ENCODE measurements at regions not wholly inside any gene's neighbourhood (a gene's known extent, or its start where the extent isn't known, plus 50 kb on each side); places are given as distances from the start of the nearest gene placed in this dataset.

GRCh38 chr9:16282216-16282615, 588.3 kb downstream of the BNC2 start:
- no peak for DNase-seq (ENCODE audit: low read depth)
- no peak for TF ChIP-seq CTCF (IDR thresholded peaks at IDR 0.05; ENCODE audit: control insufficient read depth, extremely low read depth, insufficient read depth)
- no peak overlapping the region for H3K4me3 ChIP-seq (ENCODE audit: low read depth, low read length)

GRCh38 chr9:16282718-16283117, 587.8 kb downstream of the BNC2 start:
- no peak for TF ChIP-seq CTCF (IDR thresholded peaks at IDR 0.05; ENCODE audit: control insufficient read depth, extremely low read depth, insufficient read depth)
- H3K4me3 ChIP-seq (ENCODE audit: low read depth, low read length): no peak overlapping the region
- no peak for DNase-seq (ENCODE audit: low read depth)

GRCh38 chr9:16286160-16286559, 584.3 kb downstream of the BNC2 start:
- no peak overlapping the region for H3K4me3 ChIP-seq (ENCODE audit: low read depth, low read length)
- DNase-seq (ENCODE audit: low read depth): no peak
- no peak for TF ChIP-seq CTCF (IDR thresholded peaks at IDR 0.05; ENCODE audit: control insufficient read depth, extremely low read depth, insufficient read depth)

- no peak overlapping the region for H3K4me3 ChIP-seq (ENCODE audit: low read depth, low read length)
- DNase-seq (ENCODE audit: low read depth): no peak
- no peak for TF ChIP-seq CTCF (IDR thresholded peaks at IDR 0.05; ENCODE audit: control insufficient read depth, extremely low read depth, insufficient read depth)
Measured at GRCh38 chr9:16289639-16290038, 580.8 kb downstream of the BNC2 start.

GRCh38 chr9:16290169-16290568, 580.3 kb downstream of the BNC2 start:
- H3K4me3 ChIP-seq (ENCODE audit: low read depth, low read length): no peak overlapping the region
- DNase-seq (ENCODE audit: low read depth): no peak
- no peak for TF ChIP-seq CTCF (IDR thresholded peaks at IDR 0.05; ENCODE audit: control insufficient read depth, extremely low read depth, insufficient read depth)

- no peak overlapping the region for H3K4me3 ChIP-seq (ENCODE audit: low read depth, low read length)
- TF ChIP-seq CTCF (IDR thresholded peaks at IDR 0.05; ENCODE audit: control insufficient read depth, extremely low read depth, insufficient read depth): no peak
- no peak for DNase-seq (ENCODE audit: low read depth)
Measured at GRCh38 chr9:16291921-16292320, 578.5 kb downstream of the BNC2 start.

GRCh38 chr9:16293610-16294009, 576.9 kb downstream of the BNC2 start:
- H3K4me3 ChIP-seq (ENCODE audit: low read depth, low read length): no peak overlapping the region
- DNase-seq (ENCODE audit: low read depth): no peak
- no peak for TF ChIP-seq CTCF (IDR thresholded peaks at IDR 0.05; ENCODE audit: control insufficient read depth, extremely low read depth, insufficient read depth)
